ENCODE measurements at regions not wholly inside any gene's neighbourhood (a gene's known extent, or its start where the extent isn't known, plus 50 kb on each side); places are given as distances from the start of the nearest gene placed in this dataset.

DNA sequence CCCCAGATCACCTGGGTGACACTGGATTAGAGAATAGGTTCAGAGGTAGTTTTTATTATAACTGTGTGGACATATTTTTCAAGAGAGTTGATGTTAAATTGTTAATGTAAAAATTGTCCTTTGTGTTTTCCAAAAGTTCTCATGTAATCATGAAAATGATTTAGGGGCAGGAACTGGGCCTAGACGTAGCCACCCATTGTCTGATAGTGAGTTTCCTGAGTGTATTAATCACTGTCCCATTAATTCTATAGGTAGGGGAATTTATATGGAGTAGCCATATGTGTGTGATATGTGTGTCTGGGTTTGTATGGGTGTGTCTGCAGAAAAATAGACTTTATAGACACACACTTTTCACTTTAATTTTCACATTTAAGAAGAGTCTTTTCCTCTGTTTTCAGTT is 144.6 kb upstream of the RAI14 start:
- H3K4me1 ChIP-seq: peaks cover 0 to 10% (median 0%) of the 10 kb centered on the region in 9 donors
- ATAC-seq (no peak), DNase-seq (no peak)
- peak overlapping the region in 1 of 10 donors; percentile 49 for H3K27ac ChIP-seq
- intact Hi-C loops (cut with DNase I): no loop called here
- no peaks in the 10 kb centered on the region for H3K27me3 ChIP-seq
- WGBS, 2 donors: 68 to 72% methylated on average over 1 of the region's 1 CpG
- H3K9me3 ChIP-seq: no peaks in the 10 kb centered on the region
- no peak overlapping the region for H3K4me3 ChIP-seq
- no peaks in the 10 kb centered on the region for H3K36me3 ChIP-seq
- no peak for TF ChIP-seq CTCF (IDR thresholded peaks at IDR 0.05)

DNA sequence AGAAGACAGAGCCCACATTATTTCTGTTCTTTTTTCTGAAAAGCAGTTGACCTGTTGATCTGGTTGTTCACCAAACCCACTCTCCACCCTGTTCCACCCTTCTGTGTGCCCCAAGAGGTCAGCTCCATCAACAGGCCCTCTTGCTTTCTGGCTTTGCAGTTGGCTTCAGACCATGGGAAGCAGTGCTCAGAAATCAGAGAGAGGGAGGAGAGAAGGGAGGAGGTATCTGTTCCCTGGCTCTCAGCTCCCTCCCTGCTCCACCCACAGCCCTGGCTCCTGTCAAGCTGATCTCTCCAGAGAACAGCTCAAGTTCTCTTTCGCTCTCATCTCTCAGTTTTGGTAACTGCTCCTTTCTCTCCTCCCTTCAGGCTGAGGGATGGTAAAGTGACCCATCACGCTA is 144.2 kb upstream of the RAI14 start:
- ATAC-seq (peak; percentile 79 to 91 (median 87)), DNase-seq (peak in 1 of 2 donors; percentile 41)
- Histone ChIP-seq H3K27ac (peak overlapping the region in 1 of 10 donors; percentile 49), H3K4me1 (peaks cover 0 to 10% (median 0%) of the 10 kb centered on the region in 9 donors), H3K36me3 (no peaks in the 10 kb centered on the region), H3K27me3 (no peaks in the 10 kb centered on the region), H3K9me3 (no peaks in the 10 kb centered on the region), H3K4me3 (no peak overlapping the region)
- WGBS, 2 donors: 26 to 30% methylated on average over 2 of the region's 2 CpGs
- intact Hi-C loops (cut with DNase I): no loop called here
- no peak for TF ChIP-seq CTCF (IDR thresholded peaks at IDR 0.05)

GRCh38 chr5:34516166-34516565 is 140.0 kb upstream of the RAI14 start:
- no peak for TF ChIP-seq CTCF (IDR thresholded peaks at IDR 0.05)
- intact Hi-C loops (cut with DNase I): no loop called here
- Histone ChIP-seq H3K27me3 (no peaks in the 10 kb centered on the region), H3K36me3 (no peaks in the 10 kb centered on the region), H3K4me3 (no peak overlapping the region), H3K27ac (no peak overlapping the region), H3K4me1 (peaks cover 0 to 10% (median 6%) of the 10 kb centered on the region in 9 donors), H3K9me3 (no peaks in the 10 kb centered on the region)
- ATAC-seq (no peak), DNase-seq (no peak)
- WGBS, 2 donors: 91 to 92% methylated on average over 1 of the region's 1 CpG

- no peak for TF ChIP-seq CTCF (IDR thresholded peaks at IDR 0.05)
- Histone ChIP-seq H3K9me3 (no peaks in the 10 kb centered on the region), H3K27me3 (no peaks in the 10 kb centered on the region), H3K4me1 (peaks cover 0 to 7% (median 6%) of the 10 kb centered on the region in 9 donors), H3K36me3 (no peaks in the 10 kb centered on the region), H3K4me3 (no peak overlapping the region), H3K27ac (no peak overlapping the region)
- DNase-seq (no peak), ATAC-seq (no peak)
- WGBS, 2 donors: 88 to 89% methylated on average over 6 of the region's 6 CpGs
- intact Hi-C loops (cut with DNase I): no loop called here
These were observed 139.4 kb upstream of the RAI14 start for GRCh38 chr5:34516686-34517085.

Measured in heart right ventricle (tissue), 16 donors.